Gastroesophageal sphincter (tissue), 4 donors: ENCODE measurements at regions not wholly inside any gene's neighbourhood (a gene's known extent, or its start where the extent isn't known, plus 50 kb on each side); places are given as distances from the start of the nearest gene placed in this dataset.

Experiments used
- ATAC-seq: fragments of 150-250 bp; one replicate; pipeline ENCODE4 v1.9.1; 2016; ENCODE audit warnings: mild to moderate bottlenecking, moderate library complexity
- H3K27ac ChIP-seq, 4 donors: fragments of 200-600 bp; sonication (generic) in 3 of 4; 1 replicate in 3 of 4; 2 replicates in 1 of 4; pipeline ENCODE4 v1.5.1; 2016 to 2019
- H3K27me3 ChIP-seq: fragments of 200-600 bp; sonication (generic); one replicate; pipeline ENCODE4 v1.5.1; 2019
- H3K36me3 ChIP-seq, 2 donors: fragments of 200-600 bp; sonication (generic); one replicate each; pipeline ENCODE4 v1.5.1; 2019; ENCODE audit warnings: control low read depth in 1 of 2
- H3K4me1 ChIP-seq, 3 donors: fragments of 200-600 bp; sonication (generic); 1 replicate in 2 of 3; 2 replicates in 1 of 3; pipeline ENCODE4 v1.5.1; 2016 to 2019; ENCODE audit warnings: control low read depth in 2 of 3
- H3K4me3 ChIP-seq, 2 donors: fragments of 200-600 bp; sonication (generic); one replicate each; pipeline ENCODE4 v1.5.1; 2019; ENCODE audit warnings: mild to moderate bottlenecking in 1 of 2, moderate library complexity in 1 of 2
- H3K9me3 ChIP-seq, 3 donors: fragments of 200-600 bp; sonication (generic); one replicate each; pipeline ENCODE4 v1.5.1; 2017 to 2019; ENCODE audit warnings: control low read depth in 2 of 3
- EP300 ChIP-seq: sonication (generic); formaldehyde crosslinking; IDR thresholded peaks from one replicate; pipeline ENCODE4 v1.6.1; 2017; ENCODE audit warnings: antibody characterized with exemption, mild to moderate bottlenecking
- POLR2A ChIP-seq, 2 donors: fragments of 450-650 bp; IDR thresholded peaks; one replicate each; pipeline ENCODE4 v1.6.1; 2017; ENCODE audit warnings: antibody characterized with exemption in 2 of 2, mild to moderate bottlenecking in 2 of 2, moderate library complexity in 1 of 2
- POLR2AphosphoS5 ChIP-seq: sonication (generic); formaldehyde crosslinking; IDR thresholded peaks from one replicate; pipeline ENCODE4 v1.6.1; 2017; ENCODE audit warnings: antibody characterized with exemption
- WGBS, 2 donors: methylation state at CpG; one replicate each; pipeline ENCODE4 v1.1.5; 2018; ENCODE audit warnings: low coverage in 1 of 2; 5-methylcytosine and 5-hydroxymethylcytosine counted together
- TF ChIP-seq, protein P1 (sequence below), 4 experiments: fragments of 200-600 bp in 2 of 4; fragments of 450-650 bp in 2 of 4; sonication (generic) in 1 of 4; IDR thresholded peaks; one replicate each; pipeline ENCODE4 v1.5.1; 2017 to 2019; ENCODE audit warnings: antibody characterized with exemption in 4 of 4, mild to moderate bottlenecking in 2 of 4, moderate library complexity in 2 of 4

DNA sequence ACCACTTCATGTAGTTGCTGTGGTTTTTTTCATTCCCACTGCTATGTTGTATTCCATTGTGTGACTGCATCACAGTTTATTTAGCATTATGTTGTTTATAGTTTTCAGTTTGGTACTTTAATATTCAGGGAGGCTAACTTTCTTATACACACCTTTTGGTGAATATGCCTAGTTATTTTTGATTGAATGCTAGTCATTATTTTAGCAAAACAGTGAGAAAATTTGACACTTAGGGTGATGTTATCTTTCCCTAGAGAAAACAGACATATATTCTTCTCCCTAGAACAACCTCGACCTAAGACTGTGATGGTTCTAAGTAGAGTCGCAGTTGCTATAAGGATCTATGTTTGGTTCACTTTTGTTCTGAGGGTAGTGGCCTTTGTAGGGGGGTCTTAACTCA is 120.8 kb upstream of the B3GAT2 start:
- WGBS, 2 donors = 100% methylated on average over 2 of the region's 2 CpGs; no CpG with 5 or more reads in 1 of the 2 donors
- ATAC-seq = no peak
- Histone ChIP-seq H3K9me3 (peaks cover 0 to 9% (median 0%) of the 10 kb centered on the region in 3 donors), H3K36me3 (no peaks in the 10 kb centered on the region), H3K4me3 (no peak overlapping the region), H3K4me1 (peaks cover 0 to 7% (median 2%) of the 10 kb centered on the region in 3 donors), H3K27ac (no peak overlapping the region), H3K27me3 (no peaks in the 10 kb centered on the region)
- TF ChIP-seq POLR2AphosphoS5 = no peak
- TF ChIP-seq, protein P1, sequence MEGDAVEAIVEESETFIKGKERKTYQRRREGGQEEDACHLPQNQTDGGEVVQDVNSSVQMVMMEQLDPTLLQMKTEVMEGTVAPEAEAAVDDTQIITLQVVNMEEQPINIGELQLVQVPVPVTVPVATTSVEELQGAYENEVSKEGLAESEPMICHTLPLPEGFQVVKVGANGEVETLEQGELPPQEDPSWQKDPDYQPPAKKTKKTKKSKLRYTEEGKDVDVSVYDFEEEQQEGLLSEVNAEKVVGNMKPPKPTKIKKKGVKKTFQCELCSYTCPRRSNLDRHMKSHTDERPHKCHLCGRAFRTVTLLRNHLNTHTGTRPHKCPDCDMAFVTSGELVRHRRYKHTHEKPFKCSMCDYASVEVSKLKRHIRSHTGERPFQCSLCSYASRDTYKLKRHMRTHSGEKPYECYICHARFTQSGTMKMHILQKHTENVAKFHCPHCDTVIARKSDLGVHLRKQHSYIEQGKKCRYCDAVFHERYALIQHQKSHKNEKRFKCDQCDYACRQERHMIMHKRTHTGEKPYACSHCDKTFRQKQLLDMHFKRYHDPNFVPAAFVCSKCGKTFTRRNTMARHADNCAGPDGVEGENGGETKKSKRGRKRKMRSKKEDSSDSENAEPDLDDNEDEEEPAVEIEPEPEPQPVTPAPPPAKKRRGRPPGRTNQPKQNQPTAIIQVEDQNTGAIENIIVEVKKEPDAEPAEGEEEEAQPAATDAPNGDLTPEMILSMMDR (IDR thresholded peaks at IDR 0.05) = no peak

DNA sequence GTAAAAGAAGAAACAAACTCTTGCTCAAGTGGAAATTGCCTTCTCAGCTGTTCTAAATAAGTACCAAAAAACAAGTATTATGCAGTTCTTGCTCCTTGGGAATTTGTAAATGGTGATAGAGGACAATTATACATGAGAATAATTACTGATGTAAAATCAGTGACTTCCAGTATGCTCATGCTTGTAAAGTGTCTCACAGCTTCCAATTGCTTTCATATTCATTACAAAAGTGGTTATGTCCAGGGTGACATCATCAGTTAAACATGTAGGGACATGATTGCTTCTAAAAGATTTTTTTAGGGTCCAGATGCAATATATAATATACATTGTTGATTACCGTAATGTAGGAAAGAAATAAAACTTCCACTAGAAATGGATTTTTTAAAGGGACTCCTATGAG is 122.8 kb upstream of the B3GAT2 start:
- Histone ChIP-seq H3K4me3 (no peak overlapping the region), H3K4me1 (peaks cover 0 to 7% (median 2%) of the 10 kb centered on the region in 3 donors), H3K36me3 (no peaks in the 10 kb centered on the region), H3K9me3 (peaks cover 0 to 9% (median 0%) of the 10 kb centered on the region in 3 donors), H3K27me3 (no peaks in the 10 kb centered on the region), H3K27ac (no peak overlapping the region)
- 60 to 84% methylated on average over 1 of the region's 1 CpG for WGBS, 2 donors
- no peak for ATAC-seq
- TF ChIP-seq EP300 (no peak), POLR2AphosphoS5 (no peak), POLR2A (IDR thresholded peaks at IDR 0.05) (no peak)
- TF ChIP-seq, protein P1 (IDR thresholded peaks at IDR 0.05) = no peak

DNA sequence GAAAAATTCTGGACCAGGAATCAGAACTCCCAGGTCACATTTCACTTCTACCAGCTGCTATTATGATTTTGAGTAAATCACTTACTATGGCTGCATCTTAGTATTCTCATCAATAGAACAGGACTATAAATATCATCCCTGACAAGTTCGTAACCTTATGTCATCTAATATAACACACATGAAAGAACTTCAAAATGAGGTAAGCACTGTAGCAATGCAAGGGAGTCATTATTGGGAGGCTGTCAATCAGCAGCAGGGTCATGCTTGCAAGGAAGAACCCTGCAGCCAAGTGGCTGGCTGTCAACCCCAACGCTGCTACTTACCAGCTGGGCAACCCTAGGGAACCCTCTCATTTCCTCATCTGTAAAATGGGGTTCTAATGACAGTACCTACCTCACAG is 123.3 kb upstream of the B3GAT2 start:
- no peak for TF ChIP-seq EP300
- no peak for TF ChIP-seq POLR2AphosphoS5
- no peaks in the 10 kb centered on the region for H3K27me3 ChIP-seq

DNA sequence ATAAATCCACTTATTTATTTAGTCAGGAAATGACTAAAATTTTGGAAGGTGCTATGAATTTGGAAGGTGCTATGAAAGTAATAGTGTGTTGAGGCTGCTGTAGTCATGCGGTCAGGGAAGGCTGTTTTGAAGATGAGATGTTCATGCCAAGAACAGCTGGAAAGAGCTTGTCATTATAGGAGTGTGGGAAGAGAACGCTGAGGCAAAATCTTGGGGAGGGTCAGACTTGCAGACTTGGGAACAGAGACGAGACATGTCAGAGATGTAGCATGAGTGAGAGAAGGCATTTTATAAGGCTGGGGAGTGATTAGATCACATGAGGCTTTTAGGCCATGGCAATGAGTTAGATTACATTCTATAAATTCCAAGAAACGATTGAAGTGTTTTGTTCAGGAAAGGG is 124.0 kb upstream of the B3GAT2 start:
- Histone ChIP-seq H3K36me3 (no peaks in the 10 kb centered on the region), H3K27me3 (no peaks in the 10 kb centered on the region), H3K4me1 (peaks cover 0 to 7% (median 2%) of the 10 kb centered on the region in 3 donors), H3K4me3 (no peak overlapping the region), H3K27ac (no peak overlapping the region), H3K9me3 (peaks cover 0 to 9% (median 0%) of the 10 kb centered on the region in 3 donors)
- WGBS, 2 donors = 31 to 38% methylated on average over 3 to 4 of the region's 4 CpGs
- TF ChIP-seq, protein P1 (IDR thresholded peaks at IDR 0.05) = no peak
- TF ChIP-seq EP300 (no peak), POLR2A (IDR thresholded peaks at IDR 0.05) (no peak), POLR2AphosphoS5 (no peak)
- no peak for ATAC-seq

More for the DNA sequence above, 123.3 kb upstream of the B3GAT2 start:
- no peak for ATAC-seq
- Histone ChIP-seq H3K4me1 (peaks cover 0 to 7% (median 2%) of the 10 kb centered on the region in 3 donors), H3K27ac (no peak overlapping the region), H3K9me3 (peaks cover 0 to 9% (median 0%) of the 10 kb centered on the region in 3 donors), H3K4me3 (no peak overlapping the region), H3K36me3 (no peaks in the 10 kb centered on the region)
- 65 to 74% methylated on average over 2 of the region's 2 CpGs for WGBS, 2 donors

DNA sequence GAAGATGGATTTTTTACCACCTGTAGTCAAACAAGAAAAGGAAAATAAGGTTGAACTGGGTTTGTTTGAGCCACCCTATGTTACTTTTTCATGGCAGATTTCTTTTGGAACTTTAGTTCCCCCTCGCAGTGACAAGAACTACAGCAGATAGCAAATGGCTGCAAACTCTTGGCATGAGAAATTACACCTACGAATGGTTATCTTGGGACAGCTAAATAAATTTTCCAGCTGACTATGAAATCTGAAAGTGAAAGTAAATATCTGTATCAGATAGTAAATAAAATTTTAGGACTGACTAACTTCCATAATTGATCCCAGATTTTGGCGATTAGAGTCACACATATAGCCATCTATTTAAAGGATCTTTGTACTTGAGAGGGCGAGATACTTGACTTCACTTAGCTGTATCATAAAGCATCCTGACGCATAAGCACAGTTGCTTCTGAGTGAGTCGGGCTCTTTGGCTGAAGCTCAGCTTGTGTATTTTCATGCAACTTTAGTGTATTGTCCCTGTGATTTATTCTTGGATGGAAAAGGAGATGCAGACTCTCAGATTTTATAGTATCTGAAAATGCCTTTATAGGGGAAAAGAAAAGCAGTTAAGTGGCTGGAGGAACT is 125.3 kb upstream of the B3GAT2 start:
- H3K4me1 ChIP-seq = peaks cover 0 to 7% (median 2%) of the 10 kb centered on the region in 3 donors
- H3K27me3 ChIP-seq = no peaks in the 10 kb centered on the region
- peak overlapping the region in 1 of 2 donors; percentile 16 for H3K4me3 ChIP-seq
- H3K36me3 ChIP-seq = no peaks in the 10 kb centered on the region
- ATAC-seq = no peak
- TF ChIP-seq EP300 = no peak
- TF ChIP-seq POLR2AphosphoS5 = no peak
- TF ChIP-seq, protein P1 (IDR thresholded peaks at IDR 0.05) = no peak
- TF ChIP-seq POLR2A (IDR thresholded peaks at IDR 0.05) = no peak
- H3K9me3 ChIP-seq = peaks cover 0 to 9% (median 0%) of the 10 kb centered on the region in 3 donors
- H3K27ac ChIP-seq = no peak overlapping the region
- 28 to 58% methylated on average over 5 to 6 of the region's 6 CpGs for WGBS, 2 donors
